HG03108 (cell line): ENCODE measurements at regions not wholly inside any gene's neighbourhood (a gene's known extent, or its start where the extent isn't known, plus 50 kb on each side); places are given as distances from the start of the nearest gene placed in this dataset.

Experiments used
- ATAC-seq: cut with Tn5 transposase; IDR thresholded peaks from one replicate; pipeline ENCODE4 v1.9.1; 2021; ENCODE audit warnings: moderate library complexity; ENCODE audit not compliant: unreplicated experiment

DNA sequence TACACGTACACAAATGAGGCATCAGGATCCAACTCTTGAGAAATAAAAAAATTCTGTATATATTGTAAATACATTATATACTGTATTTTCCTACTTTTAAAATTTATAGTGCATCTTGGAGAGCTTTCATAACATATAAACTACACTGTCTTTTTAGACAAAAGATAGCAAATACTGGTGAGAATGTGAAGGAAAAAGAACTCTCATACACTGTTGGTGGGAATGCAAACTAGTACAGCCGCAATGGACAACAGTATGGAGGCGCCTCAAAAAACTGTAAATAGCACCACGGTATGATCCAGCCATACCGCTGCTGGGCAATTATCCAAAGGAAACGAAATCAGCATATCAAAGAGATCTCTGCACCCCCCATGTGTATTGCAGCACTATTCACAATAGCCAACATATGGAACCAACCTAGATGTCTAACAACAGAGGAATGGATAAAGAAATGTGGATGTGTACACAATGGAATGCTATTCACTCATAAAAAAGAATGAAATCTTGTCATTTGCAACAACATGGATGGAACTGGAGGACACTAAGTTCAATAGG lies 292.4 kb downstream of the EFNB2 start:
- no peak for ATAC-seq

- no peak for ATAC-seq
Measured at GRCh38 chr13:106241974-106242953, 293.2 kb downstream of the EFNB2 start.

DNA sequence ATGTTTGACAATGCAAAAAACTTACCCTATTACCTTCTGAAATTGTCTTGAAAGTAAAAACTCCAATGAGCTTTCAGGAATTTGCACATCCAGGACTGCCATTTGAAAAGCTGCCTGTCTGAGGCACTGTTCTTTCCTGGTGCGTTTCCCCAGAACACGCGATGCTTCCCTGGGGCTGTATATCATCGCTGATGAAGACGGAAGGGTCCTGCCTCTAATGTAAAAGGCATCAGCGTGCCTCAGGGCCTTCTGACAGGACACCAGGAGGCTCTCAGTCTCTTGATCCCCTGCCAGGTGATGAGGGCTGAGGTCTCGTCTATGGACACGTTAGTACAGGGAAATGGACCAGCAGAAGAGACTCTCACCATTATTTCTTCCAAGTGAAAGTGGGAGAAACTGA lies 296.8 kb downstream of the EFNB2 start:
- no peak for ATAC-seq

GRCh38 chr13:106234636-106235035 lies 300.8 kb downstream of the EFNB2 start:
- ATAC-seq: no peak

DNA sequence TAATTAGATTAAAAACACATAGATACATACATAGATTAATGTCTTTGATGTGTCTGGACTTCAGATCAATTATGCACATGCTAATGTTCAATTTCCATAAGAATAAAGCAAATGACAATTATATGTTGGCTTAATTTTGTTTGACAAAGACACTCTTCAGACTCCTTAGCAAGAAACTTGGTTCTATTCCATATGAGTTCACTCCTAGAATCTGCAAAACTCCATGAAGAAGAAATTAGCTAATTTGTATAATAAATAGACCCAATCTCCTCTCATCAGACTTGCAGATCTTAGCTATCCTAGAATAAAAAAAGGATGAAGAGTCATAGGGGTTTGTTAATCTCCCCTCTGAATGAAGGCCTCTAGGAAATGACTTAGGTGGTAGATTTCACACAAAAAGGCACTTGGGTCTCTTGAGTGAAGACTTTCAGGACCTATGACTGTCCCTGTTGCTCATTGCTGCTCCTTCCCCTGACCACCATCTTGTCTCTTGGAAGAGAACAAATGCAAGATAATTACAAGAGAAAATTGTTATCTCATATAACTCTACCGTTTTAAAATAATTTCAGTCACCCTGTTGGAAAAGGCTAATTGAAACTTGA lies 302.2 kb downstream of the EFNB2 start:
- no peak for ATAC-seq

- ATAC-seq: no peak
Measured at GRCh38 chr13:106232681-106233080, 302.8 kb downstream of the EFNB2 start.

DNA sequence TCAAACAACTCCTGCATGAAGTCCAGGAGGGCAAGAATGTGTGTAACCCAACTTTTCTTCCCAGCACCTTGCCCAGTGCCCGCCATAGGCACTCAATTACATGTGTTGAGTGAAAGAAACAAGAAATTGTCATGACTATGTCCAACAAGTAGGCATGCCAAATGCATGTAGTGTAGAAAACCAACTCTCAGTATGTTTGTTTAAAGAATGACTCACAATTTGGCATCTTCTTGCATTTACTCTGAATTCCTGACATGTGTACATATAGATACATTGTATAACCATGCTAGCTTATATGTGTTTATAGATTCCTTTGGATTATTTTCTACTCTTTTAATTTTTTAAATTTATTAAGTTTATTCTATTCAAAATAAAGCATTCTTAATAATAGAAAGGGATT lies 305.0 kb downstream of the EFNB2 start:
- no peak for ATAC-seq

GRCh38 chr13:106225126-106225525 lies 310.3 kb downstream of the EFNB2 start:
- ATAC-seq: no peak

DNA sequence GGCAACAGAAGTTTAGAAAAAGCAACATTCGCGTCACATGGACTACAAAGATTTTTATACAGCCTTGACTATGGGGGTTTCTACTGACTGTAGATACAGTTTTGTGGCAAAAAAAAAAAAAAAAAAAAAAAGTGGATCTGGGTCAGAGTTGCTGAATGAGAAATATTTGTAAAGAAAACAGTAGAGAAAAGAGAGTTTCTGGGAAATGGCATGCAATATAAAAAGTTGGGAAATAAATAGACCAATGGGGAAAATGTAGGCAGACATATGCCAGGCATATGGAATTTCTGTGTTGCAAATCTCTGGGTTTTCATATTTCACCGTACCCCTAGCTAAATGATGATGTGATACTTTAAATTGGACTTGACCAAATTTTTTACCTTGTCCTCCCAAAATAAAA lies 315.3 kb downstream of the EFNB2 start:
- no peak for ATAC-seq

DNA sequence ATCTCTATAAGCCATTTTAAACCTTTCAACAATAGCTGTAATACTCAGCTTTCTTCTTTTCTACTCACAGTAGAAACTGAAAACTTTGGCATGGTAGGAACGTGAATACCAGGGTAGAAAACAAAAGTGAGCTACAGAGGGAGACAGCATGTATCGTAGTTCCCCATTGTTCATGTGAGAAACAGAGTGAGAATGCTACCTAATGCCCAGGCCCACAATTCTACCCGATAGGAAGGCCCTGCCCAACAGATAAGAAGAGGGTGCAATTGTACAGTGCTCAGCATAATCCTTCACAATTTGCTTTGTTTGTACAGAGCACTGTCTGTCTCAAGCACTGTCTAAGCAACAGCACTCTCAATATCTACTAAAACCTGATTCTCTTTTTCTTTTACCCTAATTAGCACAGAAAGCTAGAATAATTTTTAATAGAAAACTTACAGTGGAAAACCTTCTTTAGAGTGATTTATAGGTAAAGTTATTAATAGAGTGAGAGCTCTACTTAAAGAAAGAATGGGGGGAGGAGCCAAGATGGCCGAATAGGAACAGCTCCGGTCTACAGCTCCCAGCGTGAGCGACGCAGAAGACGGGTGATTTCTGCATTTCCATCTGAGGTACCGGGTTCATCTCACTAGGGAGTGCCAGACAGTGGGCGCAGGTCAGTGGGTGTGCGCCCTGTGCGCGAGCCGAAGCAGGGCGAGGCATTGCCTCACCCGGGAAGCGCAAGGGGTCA lies 322.3 kb downstream of the EFNB2 start:
- no peak for ATAC-seq

DNA sequence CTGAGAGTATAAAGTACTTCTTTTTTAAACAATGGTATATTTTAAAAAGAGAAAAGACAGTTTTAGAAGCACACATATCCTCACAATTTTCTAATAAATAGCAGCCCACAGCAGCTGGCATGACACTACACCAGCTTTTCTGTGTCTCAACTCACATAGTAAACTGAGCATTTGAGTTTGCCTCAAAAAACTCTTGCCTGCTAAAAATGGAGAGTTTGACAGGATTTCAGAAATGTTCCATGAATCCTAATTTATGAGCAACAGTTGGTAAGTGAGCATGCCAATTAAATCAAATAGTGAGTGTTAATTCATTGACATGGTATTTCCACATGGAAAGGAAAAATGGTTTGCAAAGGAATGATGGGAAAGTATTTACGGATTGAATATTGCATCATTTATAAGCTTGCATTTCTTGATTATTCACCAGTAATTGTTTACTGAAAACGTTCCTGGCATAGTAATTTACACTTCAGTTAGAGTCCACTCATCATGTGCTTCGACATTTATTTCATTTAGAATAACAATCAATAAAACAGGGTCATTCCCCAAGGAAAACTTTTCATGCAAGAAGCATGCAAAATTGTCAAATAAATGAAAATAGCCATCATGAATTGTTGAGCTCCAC lies 323.0 kb downstream of the EFNB2 start:
- ATAC-seq: no peak

DNA sequence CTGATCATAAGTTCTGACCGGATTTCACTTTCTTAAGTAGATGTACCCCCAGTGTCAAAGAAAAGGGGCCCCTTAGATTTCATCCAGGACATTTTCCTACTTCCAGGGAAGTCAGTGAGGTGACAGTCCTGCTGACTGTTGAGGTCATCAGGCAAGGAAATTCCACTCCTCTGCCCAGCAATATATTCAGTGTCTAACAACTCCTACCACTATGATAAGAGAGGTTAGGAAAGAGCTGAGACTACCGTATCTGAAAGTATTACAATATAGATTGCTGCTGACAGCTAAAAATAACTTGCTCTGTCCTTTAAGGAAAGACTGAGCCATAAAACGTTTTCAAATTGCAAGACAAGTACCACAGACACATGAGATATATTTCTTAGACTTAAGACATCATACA lies 325.1 kb downstream of the EFNB2 start:
- no peak for ATAC-seq

DNA sequence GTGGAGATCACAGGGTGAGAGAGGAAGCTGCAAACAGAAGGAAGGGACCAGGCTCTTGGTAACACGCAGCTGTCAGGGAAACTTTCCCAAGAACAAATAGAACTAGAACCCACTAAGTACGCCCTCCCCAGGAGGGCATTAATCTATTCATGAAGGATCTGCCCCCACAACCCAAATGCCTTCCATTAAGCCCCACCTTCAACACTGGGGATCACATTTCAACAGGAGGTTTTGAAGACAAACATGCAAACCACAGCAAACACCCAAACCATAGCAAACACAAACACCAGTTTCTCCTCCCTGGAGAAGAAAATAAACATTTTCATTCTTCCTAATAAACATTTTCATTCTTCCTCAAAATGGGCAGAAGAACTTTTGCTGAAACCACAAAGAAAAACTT lies 329.6 kb downstream of the EFNB2 start:
- ATAC-seq: no peak

DNA sequence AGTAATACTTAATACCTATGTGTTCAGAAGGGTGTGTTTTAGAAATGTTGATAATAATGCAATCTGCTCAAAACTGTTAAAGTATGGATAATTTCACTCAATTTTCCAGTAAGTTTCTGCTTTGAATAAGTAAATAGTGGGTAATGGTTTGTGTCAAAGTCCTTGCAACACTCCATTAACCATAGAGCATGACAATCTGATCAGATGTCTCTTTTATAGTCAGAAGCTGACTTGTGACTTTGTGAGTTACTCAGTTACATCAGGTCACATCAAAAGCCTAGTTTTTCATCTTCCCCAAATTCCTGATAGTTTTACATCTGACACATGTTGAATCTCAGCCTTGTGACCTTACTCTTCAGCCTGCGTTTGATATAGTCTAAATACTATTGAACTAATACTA lies 338.0 kb downstream of the EFNB2 start:
- ATAC-seq: no peak

- ATAC-seq: no peak
Measured at GRCh38 chr13:106187501-106188095, 347.9 kb downstream of the EFNB2 start.

DNA sequence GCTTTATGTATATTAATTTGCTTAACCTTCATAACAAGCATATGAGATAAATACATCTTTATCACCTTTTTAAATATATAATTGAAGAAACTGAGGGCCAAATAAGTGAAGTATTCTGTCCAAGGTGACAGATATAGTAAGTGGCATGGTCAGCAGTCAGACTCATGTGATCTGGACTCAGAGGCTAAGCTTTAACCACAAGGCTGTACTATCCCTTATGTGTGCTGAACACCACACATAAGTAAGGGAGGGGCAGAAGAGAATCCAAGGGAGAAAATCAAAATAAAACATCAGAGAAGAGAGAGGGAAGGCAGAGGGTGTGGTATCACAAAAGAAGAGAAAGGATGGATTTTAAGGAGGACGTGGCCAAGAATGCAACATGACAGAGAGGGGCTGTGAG lies 348.4 kb downstream of the EFNB2 start:
- ATAC-seq: no peak

GRCh38 chr13:106186366-106187030 lies 349.0 kb downstream of the EFNB2 start:
- no peak for ATAC-seq

- ATAC-seq: no peak
Measured at GRCh38 chr13:106184790-106185189, 350.7 kb downstream of the EFNB2 start.

- no peak for ATAC-seq
Measured at GRCh38 chr13:106183410-106184065, 351.9 kb downstream of the EFNB2 start.
